NCI-H748 (cell line): ENCODE measurements at regions not wholly inside any gene's neighbourhood (a gene's known extent, or its start where the extent isn't known, plus 50 kb on each side); places are given as distances from the start of the nearest gene placed in this dataset.

ENCODE experiments used
- DNase-seq: peaks from one replicate; lab custom pipeline; 2025; ENCODE audit not compliant: unreplicated experiment; lab: John Stamatoyannopoulos, UW

DNA sequence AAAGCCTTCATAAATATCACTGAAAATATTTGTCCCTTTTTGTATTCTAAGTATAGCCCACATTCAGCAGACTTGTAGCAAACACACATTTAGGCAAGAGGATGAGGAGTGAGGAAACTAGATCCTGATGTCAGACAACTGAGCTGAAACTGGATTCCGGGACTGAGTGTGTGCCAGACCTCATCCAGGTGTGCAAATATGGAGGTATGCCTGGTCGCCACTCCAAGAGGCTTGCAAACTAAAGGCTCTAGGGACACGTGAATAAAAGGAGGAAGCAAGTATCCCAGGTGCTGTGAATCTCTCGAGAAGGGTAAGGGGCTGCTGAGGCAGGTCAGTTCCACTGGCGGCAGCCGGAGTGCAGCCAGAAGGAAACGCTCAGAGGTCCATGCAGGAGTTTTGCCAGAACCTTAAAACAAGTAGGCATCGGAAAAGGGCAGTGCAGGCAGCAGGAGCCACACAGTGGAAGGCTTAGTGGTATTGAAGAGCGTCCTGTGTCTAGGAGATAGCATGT, 77.4 kb upstream of the ALDH1B1 start:
- peak; percentile 40 for DNase-seq

DNA sequence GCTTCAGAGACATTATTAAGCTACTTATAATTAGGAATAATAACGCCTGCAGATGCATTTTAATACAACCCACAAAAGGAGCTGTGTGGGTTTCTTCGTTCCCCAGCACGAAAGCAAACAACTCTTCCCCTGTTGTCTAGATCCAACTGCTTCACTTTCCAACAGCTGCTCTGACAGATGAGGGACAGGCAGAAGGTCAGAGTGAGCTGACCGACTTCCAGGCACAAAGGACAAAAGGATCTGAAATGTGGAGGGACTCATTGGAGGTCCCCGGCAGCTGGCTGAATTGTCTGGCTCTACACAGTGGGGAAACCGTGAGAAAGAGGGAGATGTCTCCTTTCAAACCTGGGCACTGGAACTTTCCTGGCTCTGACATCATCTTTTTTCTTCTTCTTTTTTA, 79.1 kb upstream of the ALDH1B1 start:
- DNase-seq = no peak

DNA sequence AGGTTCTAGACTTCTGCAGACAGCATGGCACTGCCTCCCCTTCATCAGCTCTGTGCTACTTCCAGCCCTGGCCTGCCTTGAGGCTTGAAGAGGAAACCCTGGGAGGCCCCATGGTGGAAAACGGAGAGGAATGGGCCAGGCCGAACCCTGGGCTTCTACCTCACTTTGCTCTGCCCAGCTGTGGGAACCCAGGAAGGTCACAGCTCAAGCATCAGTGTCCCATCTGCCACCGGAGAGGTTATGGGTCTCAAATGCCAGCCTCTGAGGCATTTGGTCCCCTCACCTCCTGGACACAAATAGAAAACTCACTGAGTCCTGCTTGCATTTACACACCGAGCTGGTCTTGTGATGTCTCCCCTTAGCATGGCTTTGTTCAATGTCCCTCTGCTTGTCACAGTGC, 80.1 kb upstream of the ALDH1B1 start:
- no peak for DNase-seq

DNA sequence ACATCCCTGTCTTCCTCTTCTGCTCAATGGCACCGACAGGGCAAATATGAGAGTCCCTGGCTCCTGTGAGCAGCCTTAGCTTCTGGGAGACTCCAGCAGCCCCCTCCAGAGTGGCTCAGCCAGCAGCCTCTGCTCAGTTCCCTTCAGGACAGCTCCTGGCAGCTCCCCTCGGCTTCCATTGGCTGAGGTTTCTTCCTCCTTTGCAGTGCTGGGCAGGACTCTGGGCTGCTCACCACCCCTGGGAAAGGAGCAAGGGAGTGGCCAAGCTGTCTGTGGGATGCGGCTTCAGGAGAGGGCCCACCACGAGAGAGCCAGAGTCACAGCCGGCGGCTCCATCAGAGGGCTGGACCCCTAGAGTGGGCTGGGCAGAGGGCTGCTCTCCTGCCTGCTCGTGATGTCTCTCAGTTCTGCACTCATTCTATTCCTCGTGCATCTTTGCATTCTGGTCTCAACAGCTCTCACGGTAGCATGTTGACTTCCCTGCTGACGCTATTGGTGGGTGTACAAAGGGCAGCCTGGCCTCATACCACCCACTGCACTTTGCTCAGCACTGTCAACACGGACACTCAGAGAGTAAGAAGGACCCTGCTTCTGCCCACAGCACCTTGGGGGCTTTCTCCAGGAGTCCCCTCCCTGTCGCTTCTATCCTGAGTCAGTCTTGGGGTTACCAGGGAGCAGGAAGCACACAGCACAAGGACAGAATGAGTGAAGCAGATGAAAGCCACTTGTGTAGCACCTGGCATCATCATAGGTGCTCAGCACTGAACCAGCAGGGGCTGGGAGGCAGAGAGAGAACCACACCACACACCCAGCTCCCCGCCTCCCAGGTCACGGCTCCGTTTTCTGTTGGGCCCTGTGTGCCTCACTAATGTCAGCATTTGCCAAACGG, 80.9 kb upstream of the ALDH1B1 start:
- no peak for DNase-seq

DNA sequence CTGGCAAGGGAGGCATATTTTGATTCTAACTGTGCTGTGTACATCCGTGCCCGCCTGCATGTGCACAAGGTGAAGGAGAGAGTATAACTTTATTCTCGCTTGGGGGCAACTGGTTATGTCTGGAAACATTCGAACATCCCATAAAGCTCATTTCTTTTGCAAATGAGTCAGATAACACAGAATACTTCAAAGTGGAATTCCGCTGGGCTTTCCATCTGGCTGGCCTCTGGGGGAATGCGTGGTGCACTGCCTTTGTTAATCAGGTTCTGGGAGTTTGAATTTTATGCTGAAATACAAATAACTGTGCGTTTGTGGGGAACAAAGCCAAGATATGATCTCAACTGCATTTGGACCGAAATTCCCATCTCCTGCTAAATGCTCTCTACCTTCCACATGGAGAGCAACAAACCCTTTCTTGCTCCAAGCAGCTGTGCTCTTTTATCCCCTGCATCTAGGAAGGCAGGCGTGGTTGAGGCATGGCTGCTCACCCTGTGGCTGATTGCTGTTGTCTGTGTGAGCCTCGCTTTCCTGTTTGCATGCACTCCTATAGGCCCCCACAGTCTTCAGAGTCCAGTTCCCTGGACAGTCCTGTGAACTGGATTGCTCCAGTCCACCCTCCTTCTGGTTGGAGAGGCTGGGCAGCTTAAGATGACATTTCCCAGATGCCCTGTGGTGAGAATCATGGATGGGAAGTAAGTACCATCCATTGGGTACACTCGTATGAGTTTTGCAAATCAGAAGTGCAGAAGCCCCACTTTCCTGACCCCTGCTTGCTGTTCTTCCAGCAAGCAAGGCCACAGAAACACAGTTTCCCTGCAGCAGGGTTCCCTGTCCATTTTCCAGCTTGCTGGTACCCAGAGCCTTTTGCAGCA, 82.9 kb upstream of the ALDH1B1 start:
- no peak for DNase-seq

DNA sequence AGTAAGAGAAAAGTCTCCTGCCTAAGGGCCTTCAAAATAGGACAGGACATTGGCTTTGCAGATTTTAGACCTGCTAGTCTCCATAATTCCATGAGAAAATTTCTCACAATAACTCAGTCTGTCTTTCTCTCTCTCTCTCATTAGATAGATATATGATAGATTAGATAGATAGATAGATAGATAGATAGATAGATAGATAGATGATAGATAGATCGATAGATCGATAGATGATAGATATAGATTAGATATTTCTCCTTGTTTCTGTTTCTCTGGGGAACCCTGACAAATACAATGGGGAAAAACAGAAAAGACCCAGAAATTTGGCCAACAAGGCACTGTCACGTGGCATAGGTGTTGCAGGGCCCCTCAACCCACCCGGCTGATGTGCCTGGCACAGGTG, 84.4 kb upstream of the ALDH1B1 start:
- no peak for DNase-seq

DNA sequence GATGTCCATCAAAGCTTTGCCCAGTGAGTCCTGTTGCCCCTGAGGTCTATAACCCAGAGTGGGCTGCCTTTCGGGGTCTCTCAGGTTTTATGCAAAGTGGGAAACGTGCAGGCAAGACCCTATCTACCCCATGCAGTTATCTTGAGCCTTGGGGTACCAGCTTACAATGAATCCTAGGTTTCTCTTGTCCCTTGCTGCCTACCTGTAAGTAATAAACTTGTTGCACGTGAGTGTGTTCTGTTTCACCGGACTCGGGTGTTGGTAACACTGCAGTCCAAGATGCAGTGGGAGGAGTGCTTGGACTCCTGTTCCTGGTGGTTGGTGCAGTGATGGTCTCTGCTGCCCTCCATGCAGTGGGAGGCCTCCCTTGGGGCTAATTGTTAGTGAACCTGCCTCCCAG, 85.6 kb upstream of the ALDH1B1 start:
- no peak for DNase-seq

DNA sequence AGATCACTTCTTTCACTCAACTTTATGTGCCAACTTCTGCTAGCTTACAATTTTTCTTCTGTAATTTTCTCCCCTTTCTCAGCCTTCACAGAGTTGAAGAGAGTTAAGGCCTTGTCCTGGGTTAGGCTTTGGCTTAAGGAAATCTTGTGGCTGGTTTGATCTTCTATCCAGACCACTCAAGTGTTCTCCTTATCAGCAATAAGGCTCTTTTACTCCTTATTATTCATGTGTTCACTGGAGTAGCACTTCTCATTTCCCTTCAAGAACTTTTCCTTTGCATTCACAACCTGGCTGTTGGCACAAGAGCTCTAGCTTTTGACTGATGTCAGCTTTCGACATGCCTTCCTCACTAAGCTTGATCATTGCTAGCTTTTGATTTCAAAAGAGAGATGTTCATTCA, 86.9 kb upstream of the ALDH1B1 start:
- DNase-seq = no peak

DNA sequence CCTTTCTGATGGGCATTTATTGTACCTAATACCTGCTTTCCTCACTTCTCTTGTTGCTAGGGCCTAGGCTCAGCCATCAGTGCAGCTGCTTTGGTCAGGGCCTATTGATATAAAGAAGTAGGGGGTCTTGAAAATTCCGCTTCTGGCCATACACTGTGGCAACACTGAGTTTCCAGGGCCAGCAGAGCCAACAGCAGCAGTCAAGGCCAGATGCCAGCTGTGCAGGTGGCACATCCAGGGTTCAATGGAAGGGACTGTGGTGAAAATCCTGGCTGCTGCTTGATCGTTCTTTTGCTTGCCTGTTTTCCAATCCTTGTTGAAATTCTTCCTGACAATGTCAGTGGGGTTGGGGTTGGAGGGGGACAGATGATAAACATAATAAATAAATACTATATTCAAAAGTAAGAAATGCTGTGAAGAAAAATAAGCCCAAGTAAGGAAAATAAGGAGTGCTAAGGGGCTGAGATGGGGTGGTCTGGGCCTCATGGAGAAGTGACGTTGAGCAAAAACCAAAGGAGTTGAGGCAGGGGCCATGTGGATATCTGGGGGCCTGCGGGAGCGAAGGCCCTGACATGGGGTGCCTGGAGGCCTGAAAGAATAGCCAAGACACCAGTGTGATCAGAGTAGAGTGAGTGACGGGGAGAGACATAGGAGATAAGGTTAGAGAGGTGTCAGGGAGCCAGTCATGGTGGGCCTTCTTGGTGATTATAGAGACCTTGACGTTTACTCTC, 91.0 kb upstream of the ALDH1B1 start:
- DNase-seq = no peak

DNA sequence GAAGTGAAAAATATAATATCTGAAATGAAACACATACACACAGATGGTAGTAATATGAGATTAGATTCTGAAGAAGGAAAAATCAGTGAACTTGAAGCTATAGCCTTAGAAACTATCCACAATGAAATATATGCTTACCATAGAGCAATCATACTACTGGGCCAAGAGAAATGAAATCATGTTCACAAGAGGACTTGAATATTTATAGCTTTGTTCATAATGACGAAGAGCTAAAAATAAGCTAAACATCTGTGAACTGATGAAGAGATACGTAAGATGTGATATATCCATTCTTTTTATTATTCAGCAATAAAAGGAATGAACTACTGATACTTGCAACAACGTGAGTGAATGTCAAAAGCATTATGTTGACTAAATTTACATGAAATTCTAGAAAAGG, 92.6 kb upstream of the ALDH1B1 start:
- DNase-seq = no peak

DNA sequence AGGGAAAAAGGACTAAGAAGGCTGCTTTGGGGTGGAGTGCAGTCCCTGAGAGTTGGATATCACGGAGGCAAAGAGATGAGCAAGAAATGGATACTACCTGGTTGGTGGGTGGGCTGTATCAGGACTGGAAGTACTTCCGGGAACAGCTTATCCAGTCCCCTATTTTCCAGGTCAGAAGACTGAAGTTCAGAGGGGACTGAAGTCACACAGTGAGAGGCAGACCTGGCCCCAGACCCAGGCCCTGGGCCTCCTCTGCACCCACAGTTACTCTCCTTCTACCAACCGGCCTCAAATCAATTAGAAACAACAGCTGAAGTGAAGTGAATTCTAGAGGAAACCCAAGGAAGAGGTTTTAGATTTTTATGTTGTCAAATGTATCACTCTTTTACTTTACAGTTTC, 93.6 kb upstream of the ALDH1B1 start:
- DNase-seq = no peak

DNA sequence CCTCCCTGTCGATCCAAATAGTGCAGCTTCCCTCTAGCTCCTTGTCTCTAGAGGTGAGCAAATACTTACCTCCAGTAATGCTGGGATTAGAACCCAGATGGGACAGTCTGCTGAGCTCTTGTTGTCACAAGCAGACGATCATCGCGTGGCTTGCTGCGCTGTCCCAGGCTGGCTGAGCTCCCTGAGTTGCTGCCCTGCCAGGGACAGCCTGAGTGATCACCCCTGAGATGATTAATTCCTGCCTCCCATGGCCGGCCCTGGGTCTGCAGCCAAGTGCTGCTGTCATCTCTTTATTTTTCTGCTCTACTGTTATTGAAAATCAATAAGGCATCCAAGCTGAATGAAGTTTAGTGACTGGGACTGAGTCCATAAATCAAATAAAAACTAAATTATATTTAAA, 94.0 kb upstream of the ALDH1B1 start:
- no peak for DNase-seq

DNA sequence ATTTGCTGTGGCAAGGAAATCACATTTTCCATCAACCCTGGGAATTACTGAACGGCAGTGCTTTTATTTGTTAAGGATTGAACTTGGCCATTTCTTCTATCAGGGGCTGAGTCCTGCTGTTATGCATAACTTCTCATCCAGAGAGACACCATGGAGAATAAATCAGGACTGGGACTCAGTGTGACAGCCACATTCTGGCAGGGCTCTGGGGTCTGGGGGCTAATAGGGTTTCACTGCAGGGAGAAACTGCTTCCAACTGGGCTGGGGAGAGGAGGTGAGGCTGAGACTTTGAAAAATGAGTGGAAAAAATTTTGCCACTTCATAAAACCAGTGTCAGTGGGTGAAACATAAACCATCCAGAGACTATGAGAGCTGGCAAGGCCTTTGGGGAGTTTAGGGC, 95.7 kb upstream of the ALDH1B1 start:
- DNase-seq = no peak

DNA sequence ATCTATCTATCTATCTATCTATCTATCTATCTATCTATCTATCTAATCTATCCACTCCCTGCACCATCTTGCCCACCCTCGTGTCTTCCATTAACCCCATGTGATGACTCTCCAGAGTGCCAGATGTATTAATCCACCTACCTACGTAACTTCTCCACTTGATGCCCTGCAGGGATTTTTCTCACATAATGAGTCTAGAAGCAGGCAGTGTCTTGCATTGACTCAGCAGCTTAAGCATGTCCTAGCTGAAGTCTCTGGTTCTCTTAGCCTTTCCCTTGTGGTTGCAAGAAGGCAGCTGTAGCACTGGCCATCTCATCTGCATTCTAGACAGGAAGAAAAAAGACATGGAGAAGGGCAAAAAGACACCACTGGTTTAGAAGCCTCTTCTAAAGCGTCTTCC, 96.7 kb upstream of the ALDH1B1 start:
- no peak for DNase-seq

DNA sequence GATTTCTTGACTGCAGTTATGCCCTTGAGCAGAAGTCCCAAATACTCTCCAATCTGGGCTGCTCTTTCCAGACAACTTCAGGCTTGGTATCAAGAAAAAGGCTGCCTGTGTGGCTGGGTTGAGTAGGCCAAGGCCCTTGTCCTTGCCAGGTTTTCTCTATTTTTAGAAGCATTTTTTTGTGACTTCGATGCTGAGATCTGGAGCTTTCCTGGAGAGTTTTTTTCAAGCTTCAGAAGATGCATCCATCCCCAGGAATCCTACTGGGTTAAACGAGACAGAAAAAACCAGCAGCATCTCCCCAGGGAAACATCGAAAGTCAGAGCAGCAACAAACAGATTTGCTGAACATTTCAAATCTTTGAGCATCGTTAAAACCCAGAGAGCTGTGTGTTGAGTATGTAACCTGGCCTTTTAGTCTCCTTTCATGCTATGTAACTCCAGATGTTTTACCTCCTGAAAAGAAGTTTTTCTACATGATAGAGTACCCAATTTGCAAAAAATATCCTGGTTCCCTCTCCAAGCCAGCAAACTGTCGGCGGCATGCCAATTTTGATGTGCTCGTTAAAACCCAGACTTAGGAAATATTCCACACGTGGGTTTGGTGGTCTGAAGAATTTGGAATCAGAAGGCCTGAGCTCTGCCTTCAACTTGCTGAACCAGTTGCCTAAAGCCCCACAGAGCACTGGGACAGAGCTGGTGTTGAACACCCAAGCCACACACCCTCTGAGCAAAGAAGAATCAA, 98.1 kb upstream of the ALDH1B1 start:
- DNase-seq = no peak

DNA sequence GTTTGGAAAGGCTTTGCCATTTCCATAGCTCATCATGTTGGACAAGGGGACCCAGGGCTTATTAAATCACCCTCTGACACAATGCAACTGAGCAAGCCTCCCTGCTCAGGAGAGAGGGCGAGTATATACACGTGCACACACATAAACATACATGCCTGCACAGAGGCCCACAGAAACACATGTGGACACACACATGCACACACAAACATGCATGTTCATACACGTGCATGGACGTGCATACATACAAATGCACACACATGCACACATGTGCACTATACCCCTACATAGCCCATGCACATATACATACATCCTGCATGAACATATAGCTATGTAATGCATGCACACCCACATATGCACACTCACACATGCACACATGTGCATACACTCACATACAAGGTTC, 99.5 kb upstream of the ALDH1B1 start:
- no peak for DNase-seq

DNA sequence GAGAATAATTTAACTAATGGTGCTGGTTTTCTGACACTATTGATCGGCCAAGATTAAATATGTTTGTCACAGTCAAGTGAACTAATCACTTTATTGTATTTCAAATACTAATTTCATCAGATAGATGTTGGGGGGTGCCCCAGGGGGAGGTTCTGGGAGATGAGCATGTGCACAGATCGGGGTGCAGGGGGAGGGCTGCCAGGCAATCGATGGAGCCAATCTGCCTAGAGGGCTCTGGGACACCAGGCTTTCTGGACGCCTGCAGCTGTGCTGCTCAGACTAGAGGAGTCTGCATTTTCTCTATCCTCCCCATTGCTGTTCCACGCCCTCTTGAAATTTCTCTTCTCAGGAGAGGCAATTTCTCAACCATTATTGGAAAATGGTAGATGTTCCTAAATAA, 100.0 kb upstream of the ALDH1B1 start:
- DNase-seq = no peak

DNA sequence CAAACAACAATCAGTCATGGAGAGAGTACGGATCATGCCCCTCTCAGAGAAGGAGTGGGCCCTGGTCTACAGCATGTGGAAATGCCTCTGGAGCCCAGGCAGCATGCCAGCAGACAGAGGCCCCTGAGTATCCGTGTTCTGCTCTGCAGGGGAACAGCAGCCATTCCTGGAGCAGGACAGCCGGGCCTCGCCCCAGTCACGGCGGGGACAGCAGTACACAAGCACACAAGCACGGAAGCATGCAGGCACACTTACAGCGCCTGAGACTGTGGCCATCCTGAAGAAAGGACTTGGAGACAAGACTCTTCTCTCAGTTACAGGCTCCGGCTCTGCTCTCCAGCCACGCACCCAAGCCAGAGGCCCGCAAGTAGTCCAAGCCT, 102.6 kb upstream of the ALDH1B1 start:
- no peak for DNase-seq

DNA sequence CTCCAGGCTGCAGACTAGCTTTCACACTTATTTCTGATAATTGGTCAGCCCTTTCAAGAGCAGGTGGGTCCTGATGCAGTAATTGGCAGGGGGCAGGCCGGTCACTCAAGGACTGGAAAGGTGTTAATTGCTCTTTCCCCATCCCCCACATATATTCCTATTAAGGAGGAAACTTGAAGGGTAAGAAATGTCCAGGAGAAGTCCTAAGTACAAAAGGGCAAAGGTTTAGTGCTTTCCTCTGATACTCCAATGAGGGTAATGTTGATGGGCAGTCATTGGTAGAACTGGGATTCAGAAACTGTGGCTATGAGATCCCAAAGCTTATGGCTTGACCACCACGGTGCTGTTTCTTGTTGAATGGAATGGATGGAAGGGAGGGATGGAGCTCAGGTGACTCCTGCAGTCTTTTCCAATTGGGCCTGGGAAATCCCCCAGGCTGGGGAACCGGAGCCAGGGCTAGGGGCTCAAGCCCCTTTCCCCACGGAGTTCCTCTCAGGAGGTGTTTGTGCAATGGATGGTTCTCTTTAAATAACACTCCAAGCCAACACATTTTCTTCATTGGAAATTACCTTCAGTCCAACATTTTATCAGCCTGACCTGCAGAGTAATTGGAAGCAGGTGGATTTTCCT, 103.2 kb upstream of the ALDH1B1 start:
- DNase-seq = peak; percentile 43

DNA sequence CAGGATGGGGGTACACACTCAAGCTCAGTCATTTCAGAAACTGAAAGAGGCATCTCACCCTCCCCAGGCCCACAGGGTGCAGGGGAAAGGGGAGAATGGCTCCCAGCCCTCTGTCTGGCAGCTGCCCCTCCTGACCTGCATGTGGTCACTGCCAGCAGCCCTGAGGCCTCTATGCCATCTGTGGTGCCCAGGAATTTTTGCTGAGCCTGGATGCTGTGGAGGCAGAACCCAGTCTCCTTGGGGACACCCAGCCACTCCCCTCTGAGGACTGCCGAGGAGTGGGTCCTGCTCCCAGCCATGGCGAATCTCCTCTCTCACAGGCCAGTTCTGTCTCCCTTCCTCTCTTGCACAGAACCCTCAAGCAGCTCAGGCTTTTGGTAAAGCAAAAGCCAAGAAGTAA, 104.0 kb upstream of the ALDH1B1 start:
- DNase-seq = no peak
